ENCODE measurements at regions not wholly inside any gene's neighbourhood (a gene's known extent, or its start where the extent isn't known, plus 50 kb on each side); places are given as distances from the start of the nearest gene placed in this dataset.

DNA sequence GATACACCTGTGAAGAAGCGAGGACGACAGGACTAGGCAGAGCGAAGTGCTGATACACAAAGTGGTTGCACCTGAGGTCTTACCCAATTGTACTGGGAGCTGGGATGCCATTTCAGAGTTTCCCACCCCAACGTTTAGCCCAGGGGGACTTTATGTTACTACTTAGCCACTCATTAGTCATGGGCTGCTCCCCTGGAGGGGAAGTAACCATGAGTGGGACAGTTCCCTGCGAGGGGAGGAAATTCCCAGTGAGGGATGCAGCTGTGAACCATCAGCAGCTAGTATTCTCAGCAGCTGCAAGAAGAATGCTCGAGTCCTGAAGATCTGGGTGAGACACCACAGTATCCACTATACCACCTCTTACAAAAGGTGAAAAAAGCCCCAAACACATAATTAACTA, 93.7 kb upstream of the ACTBL2 start:
- TF ChIP-seq, protein P1, sequence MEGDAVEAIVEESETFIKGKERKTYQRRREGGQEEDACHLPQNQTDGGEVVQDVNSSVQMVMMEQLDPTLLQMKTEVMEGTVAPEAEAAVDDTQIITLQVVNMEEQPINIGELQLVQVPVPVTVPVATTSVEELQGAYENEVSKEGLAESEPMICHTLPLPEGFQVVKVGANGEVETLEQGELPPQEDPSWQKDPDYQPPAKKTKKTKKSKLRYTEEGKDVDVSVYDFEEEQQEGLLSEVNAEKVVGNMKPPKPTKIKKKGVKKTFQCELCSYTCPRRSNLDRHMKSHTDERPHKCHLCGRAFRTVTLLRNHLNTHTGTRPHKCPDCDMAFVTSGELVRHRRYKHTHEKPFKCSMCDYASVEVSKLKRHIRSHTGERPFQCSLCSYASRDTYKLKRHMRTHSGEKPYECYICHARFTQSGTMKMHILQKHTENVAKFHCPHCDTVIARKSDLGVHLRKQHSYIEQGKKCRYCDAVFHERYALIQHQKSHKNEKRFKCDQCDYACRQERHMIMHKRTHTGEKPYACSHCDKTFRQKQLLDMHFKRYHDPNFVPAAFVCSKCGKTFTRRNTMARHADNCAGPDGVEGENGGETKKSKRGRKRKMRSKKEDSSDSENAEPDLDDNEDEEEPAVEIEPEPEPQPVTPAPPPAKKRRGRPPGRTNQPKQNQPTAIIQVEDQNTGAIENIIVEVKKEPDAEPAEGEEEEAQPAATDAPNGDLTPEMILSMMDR (IDR thresholded peaks at IDR 0.05; ENCODE audit: borderline replicate concordance, extremely low read depth, low read length, poor library complexity, severe bottlenecking) = no peak
- TF ChIP-seq EZH2 (IDR thresholded peaks at IDR 0.05; ENCODE audit: borderline replicate concordance, low read depth, low read length, severe bottlenecking) = no peak
